Bronchial epithelial cell (primary cell): ENCODE measurements at regions not wholly inside any gene's neighbourhood (a gene's known extent, or its start where the extent isn't known, plus 50 kb on each side); places are given as distances from the start of the nearest gene placed in this dataset.

Source experiments
- DNase-seq: peaks from one replicate; pipeline ENCODE4 v3.0.0-alpha.2; 2010; ENCODE audit warnings: low read depth
- FAIRE-seq: peaks from 2 replicates; lab custom pipeline; 2011; peaks lifted over from hg19 to GRCh38; lab: Jason Lieb, UNC
- H3K27me3 ChIP-seq: 2 replicates; pipeline ENCODE4 v1.5.1; 2011; ENCODE audit warnings: low read length; ENCODE audit not compliant: control insufficient read depth, insufficient read depth
- H3K36me3 ChIP-seq: 2 replicates; pipeline ENCODE4 v1.5.1; 2011; ENCODE audit warnings: low read length; ENCODE audit not compliant: control insufficient read depth, insufficient read depth
- H3K4me3 ChIP-seq: 2 replicates; pipeline ENCODE4 v1.5.1; 2011; ENCODE audit warnings: mild to moderate bottlenecking, low read depth, low read length, control low read depth
- TF ChIP-seq, protein P1 (sequence below): IDR thresholded peaks from 2 replicates; pipeline ENCODE4 v1.5.1; 2011; ENCODE audit warnings: mild to moderate bottlenecking, moderate library complexity, low read length, control low read depth, inconsistent platforms; ENCODE audit not compliant: insufficient read depth, severe bottlenecking

DNA sequence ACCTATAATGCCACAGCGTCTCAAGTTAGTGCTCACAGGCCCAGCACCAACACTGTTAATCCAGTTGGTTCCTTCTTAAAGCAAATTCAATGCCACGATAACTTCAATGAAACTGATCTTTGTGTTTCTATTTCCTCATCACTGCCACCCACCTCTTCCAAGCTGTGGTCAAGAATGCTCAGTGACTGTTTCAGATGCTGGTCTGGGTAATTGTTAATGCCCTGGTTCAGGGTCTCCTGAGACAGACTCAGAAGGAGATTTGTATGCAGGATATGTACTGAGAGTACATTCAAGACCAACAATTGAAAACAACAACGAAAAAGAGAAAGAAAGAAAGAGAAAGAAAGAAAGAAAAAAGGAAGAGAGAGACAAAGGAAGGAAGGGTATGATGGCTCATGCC, 505.3 kb downstream of the TLE4 start:
- Histone ChIP-seq H3K36me3 (no peaks in the 10 kb centered on the region), H3K27me3 (no peaks in the 10 kb centered on the region), H3K4me3 (no peak overlapping the region)
- FAIRE-seq (no peak), DNase-seq (no peak)
- TF ChIP-seq, protein P1, sequence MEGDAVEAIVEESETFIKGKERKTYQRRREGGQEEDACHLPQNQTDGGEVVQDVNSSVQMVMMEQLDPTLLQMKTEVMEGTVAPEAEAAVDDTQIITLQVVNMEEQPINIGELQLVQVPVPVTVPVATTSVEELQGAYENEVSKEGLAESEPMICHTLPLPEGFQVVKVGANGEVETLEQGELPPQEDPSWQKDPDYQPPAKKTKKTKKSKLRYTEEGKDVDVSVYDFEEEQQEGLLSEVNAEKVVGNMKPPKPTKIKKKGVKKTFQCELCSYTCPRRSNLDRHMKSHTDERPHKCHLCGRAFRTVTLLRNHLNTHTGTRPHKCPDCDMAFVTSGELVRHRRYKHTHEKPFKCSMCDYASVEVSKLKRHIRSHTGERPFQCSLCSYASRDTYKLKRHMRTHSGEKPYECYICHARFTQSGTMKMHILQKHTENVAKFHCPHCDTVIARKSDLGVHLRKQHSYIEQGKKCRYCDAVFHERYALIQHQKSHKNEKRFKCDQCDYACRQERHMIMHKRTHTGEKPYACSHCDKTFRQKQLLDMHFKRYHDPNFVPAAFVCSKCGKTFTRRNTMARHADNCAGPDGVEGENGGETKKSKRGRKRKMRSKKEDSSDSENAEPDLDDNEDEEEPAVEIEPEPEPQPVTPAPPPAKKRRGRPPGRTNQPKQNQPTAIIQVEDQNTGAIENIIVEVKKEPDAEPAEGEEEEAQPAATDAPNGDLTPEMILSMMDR: no peak

GRCh38 chr9:80076162-80076561, 504.4 kb downstream of the TLE4 start:
- Histone ChIP-seq H3K27me3 (no peaks in the 10 kb centered on the region), H3K4me3 (no peak overlapping the region), H3K36me3 (no peaks in the 10 kb centered on the region)
- FAIRE-seq: no peak
- no peak for DNase-seq
- TF ChIP-seq, protein P1: no peak

GRCh38 chr9:80074439-80074838, 502.7 kb downstream of the TLE4 start:
- TF ChIP-seq, protein P1: no peak
- no peaks in the 10 kb centered on the region for H3K36me3 ChIP-seq
- FAIRE-seq (no peak), DNase-seq (no peak)
- no peaks in the 10 kb centered on the region for H3K27me3 ChIP-seq
- H3K4me3 ChIP-seq: no peak overlapping the region

GRCh38 chr9:80072451-80072850, 500.7 kb downstream of the TLE4 start:
- H3K4me3 ChIP-seq: no peak overlapping the region
- FAIRE-seq (no peak), DNase-seq (no peak)
- H3K27me3 ChIP-seq: no peaks in the 10 kb centered on the region
- no peaks in the 10 kb centered on the region for H3K36me3 ChIP-seq
- TF ChIP-seq, protein P1: no peak

DNA sequence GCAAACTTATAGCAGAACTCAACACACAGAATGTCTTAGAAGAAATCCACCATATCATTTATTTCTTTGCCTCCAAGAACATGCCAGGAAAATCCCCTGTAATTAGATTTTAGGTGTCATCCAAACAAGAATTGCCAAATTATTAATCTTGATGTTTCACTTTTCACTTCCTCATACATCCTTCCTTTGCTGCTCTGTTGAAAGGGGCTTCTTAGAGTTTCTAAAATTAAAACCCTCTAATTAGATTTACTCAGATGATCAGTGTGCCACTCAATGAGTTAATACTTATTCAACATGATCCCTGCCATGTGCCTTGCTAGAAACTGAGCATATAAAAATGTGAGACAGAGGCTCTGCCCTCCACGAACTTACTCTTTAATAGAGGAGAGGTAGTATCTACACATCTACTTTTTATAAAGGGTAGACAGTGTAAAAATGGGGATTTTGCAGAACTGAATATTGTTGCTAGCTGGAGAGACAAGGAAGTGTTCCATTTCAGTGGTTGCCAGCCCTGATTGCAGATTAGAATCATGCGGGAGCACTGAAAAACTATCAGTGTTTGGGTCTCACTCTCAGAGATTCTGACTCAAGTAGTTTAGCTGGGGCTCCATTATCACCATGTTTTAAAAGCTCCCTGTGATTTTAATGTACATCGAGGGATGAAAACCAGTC, 498.4 kb downstream of the TLE4 start:
- no peaks in the 10 kb centered on the region for H3K27me3 ChIP-seq
- TF ChIP-seq, protein P1: no peak
- FAIRE-seq (no peak), DNase-seq (no peak)
- no peak overlapping the region for H3K4me3 ChIP-seq
- H3K36me3 ChIP-seq: no peaks in the 10 kb centered on the region

GRCh38 chr9:80066931-80067330, 495.2 kb downstream of the TLE4 start:
- DNase-seq: no peak
- Histone ChIP-seq H3K4me3 (no peak overlapping the region), H3K27me3 (no peaks in the 10 kb centered on the region), H3K36me3 (no peaks in the 10 kb centered on the region)
- no peak for FAIRE-seq
- TF ChIP-seq, protein P1: no peak
